LNCaP clone FGC (cell line): ENCODE measurements at regions not wholly inside any gene's neighbourhood (a gene's known extent, or its start where the extent isn't known, plus 50 kb on each side); places are given as distances from the start of the nearest gene placed in this dataset.

Experiments
- DNase-seq: peaks from one replicate; pipeline ENCODE4 v3.0.0-alpha.2; 2011; ENCODE audit warnings: low read depth
- H3K4me3 ChIP-seq: 2 replicates; pipeline ENCODE4 v1.5.1; 2011; ENCODE audit warnings: mild to moderate bottlenecking, low read depth, low read length, control low read depth
- TF ChIP-seq, protein P1 (sequence below): IDR thresholded peaks from 2 replicates; pipeline ENCODE4 v1.5.1; 2012; ENCODE audit warnings: mild to moderate bottlenecking; ENCODE audit not compliant: control insufficient read depth, insufficient read depth; ENCODE audit errors: extremely low read depth

DNA sequence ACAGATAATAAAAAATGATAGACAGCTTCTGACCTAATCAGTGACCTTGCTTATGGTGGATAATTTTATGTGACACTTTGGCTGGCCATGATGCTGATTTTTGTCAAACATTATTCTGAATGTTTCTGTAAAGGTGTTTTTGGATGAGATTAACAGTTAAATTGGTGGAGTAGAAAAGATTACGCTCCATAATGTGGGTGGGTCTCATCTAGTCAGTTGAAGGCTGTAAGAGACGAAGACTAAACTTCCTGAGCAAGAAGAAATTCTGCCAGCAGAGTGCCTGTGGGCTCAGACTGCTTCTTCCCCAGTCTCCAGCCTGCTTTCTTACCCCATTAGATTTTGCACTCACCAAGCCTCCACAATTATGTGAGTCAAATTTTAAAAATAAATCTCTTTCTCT, 214.9 kb upstream of the ITGA4 start:
- TF ChIP-seq, protein P1, sequence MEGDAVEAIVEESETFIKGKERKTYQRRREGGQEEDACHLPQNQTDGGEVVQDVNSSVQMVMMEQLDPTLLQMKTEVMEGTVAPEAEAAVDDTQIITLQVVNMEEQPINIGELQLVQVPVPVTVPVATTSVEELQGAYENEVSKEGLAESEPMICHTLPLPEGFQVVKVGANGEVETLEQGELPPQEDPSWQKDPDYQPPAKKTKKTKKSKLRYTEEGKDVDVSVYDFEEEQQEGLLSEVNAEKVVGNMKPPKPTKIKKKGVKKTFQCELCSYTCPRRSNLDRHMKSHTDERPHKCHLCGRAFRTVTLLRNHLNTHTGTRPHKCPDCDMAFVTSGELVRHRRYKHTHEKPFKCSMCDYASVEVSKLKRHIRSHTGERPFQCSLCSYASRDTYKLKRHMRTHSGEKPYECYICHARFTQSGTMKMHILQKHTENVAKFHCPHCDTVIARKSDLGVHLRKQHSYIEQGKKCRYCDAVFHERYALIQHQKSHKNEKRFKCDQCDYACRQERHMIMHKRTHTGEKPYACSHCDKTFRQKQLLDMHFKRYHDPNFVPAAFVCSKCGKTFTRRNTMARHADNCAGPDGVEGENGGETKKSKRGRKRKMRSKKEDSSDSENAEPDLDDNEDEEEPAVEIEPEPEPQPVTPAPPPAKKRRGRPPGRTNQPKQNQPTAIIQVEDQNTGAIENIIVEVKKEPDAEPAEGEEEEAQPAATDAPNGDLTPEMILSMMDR: no peak
- H3K4me3 ChIP-seq: no peak overlapping the region
- DNase-seq: no peak

GRCh38 chr2:181243319-181243718, 213.9 kb upstream of the ITGA4 start:
- TF ChIP-seq, protein P1: no peak
- no peak for DNase-seq
- no peak overlapping the region for H3K4me3 ChIP-seq

DNA sequence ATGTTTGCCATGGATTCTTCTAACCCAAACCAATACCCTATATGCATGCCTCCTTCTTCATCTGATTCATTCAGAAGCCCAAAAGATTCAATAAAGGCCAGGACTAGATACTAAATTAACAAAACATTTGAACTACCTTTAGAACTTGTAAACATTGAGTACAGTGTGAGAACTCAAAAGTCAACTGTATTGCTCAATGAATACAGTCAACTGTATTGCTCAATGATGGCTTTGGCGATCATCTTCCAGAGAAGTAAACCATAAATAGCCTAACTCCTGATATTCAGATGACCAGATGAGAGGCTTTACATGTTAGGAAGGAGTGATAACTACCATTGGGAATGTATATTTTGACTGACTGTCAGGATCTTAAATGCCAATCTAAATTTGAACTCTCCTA, 206.5 kb upstream of the ITGA4 start:
- DNase-seq: no peak
- TF ChIP-seq, protein P1: no peak
- H3K4me3 ChIP-seq: no peak overlapping the region

GRCh38 chr2:181252262-181253148, 204.7 kb upstream of the ITGA4 start:
- no peak for DNase-seq
- TF ChIP-seq, protein P1: no peak
- H3K4me3 ChIP-seq: no peak overlapping the region

GRCh38 chr2:181253438-181253837, 203.7 kb upstream of the ITGA4 start:
- DNase-seq: no peak
- TF ChIP-seq, protein P1: no peak
- no peak overlapping the region for H3K4me3 ChIP-seq

DNA sequence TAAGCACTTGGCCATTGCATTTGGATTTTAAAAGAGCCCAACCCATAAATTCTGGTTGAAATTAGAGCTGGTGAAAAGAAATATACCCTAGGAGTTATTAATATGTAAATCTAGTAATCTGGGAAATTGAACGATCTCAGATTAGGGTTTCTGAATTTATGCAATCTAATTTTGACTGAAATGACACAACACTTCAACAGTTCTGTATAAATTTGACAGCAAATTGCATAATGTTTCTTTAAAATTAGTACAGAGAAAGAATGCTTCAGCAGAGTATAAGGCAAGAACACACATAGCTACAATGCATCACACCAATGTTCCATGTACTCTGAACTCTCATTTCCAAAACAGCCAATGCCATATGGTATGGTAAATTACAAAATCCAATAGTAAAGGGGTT, 201.5 kb upstream of the ITGA4 start:
- no peak overlapping the region for H3K4me3 ChIP-seq
- no peak for DNase-seq
- TF ChIP-seq, protein P1: no peak

- TF ChIP-seq, protein P1: no peak
- DNase-seq: no peak
- no peak overlapping the region for H3K4me3 ChIP-seq
Measured at GRCh38 chr2:181258720-181259119, 198.5 kb upstream of the ITGA4 start.
